Epithelial cell of prostate (primary cell): ENCODE measurements at regions not wholly inside any gene's neighbourhood (a gene's known extent, or its start where the extent isn't known, plus 50 kb on each side); places are given as distances from the start of the nearest gene placed in this dataset.
"Not testable (repeated sequence)": the region's sequence is repeated elsewhere in the genome, so short reads cannot be mapped to it uniquely, and the experiment has no call there.

ENCODE experiments used
- DNase-seq: peaks from one replicate; pipeline ENCODE4 v3.0.0-alpha.2; 2011; ENCODE audit warnings: low read depth, low spot score
- H3K27ac ChIP-seq: fragments of 450-650 bp; 2 replicates; pipeline ENCODE4 v1.5.1; 2017; ENCODE audit warnings: mild to moderate bottlenecking

GRCh38 chr11:134981835-134982234 is 569.8 kb upstream of the B3GAT1 start:
- H3K27ac ChIP-seq: no peak overlapping the region
- no peak for DNase-seq

GRCh38 chr11:134980819-134981710 is 569.0 kb upstream of the B3GAT1 start:
- DNase-seq: no peak
- H3K27ac ChIP-seq: no peak overlapping the region

GRCh38 chr11:134979089-134979457 is 567.0 kb upstream of the B3GAT1 start:
- DNase-seq, H3K27ac ChIP-seq: not testable (repeated sequence)

GRCh38 chr11:134978388-134979088 is 566.5 kb upstream of the B3GAT1 start:
- no peak overlapping the region for H3K27ac ChIP-seq
- DNase-seq: no peak

GRCh38 chr11:134976551-134976950 is 564.5 kb upstream of the B3GAT1 start:
- no peak overlapping the region for H3K27ac ChIP-seq
- DNase-seq: no peak

- H3K27ac ChIP-seq: no peak overlapping the region
- no peak for DNase-seq
Observed at GRCh38 chr11:134975866-134976376, 563.9 kb upstream of the B3GAT1 start.

- DNase-seq: no peak
- no peak overlapping the region for H3K27ac ChIP-seq
Observed at GRCh38 chr11:134973801-134974200, 561.8 kb upstream of the B3GAT1 start.

GRCh38 chr11:134971381-134971780 is 559.3 kb upstream of the B3GAT1 start:
- no peak for DNase-seq
- no peak overlapping the region for H3K27ac ChIP-seq

GRCh38 chr11:134967746-134968145 is 555.7 kb upstream of the B3GAT1 start:
- H3K27ac ChIP-seq: no peak overlapping the region
- no peak for DNase-seq

- DNase-seq: not testable (repeated sequence)
Observed at GRCh38 chr11:134961386-134961785, 549.3 kb upstream of the B3GAT1 start.

GRCh38 chr11:134958870-134959269 is 546.8 kb upstream of the B3GAT1 start:
- DNase-seq: no peak
- H3K27ac ChIP-seq: no peak overlapping the region

More at GRCh38 chr11:134961386-134961785, 549.3 kb upstream of the B3GAT1 start:
- not testable (repeated sequence) for H3K27ac ChIP-seq

GRCh38 chr11:134958336-134958640 is 546.2 kb upstream of the B3GAT1 start:
- H3K27ac ChIP-seq: no peak overlapping the region
- no peak for DNase-seq

GRCh38 chr11:134957540-134958335 is 545.7 kb upstream of the B3GAT1 start:
- no peak overlapping the region for H3K27ac ChIP-seq
- no peak for DNase-seq

GRCh38 chr11:134956450-134957210 is 544.6 kb upstream of the B3GAT1 start:
- DNase-seq: no peak
- H3K27ac ChIP-seq: no peak overlapping the region

- DNase-seq, H3K27ac ChIP-seq: not testable (repeated sequence)
Observed at GRCh38 chr11:134955970-134956369, 543.9 kb upstream of the B3GAT1 start.

- DNase-seq: no peak
- no peak overlapping the region for H3K27ac ChIP-seq
Observed at GRCh38 chr11:134955281-134955680, 543.2 kb upstream of the B3GAT1 start.

GRCh38 chr11:134954456-134954855 is 542.4 kb upstream of the B3GAT1 start:
- H3K27ac ChIP-seq, DNase-seq: not testable (repeated sequence)

GRCh38 chr11:134953417-134953970 is 541.5 kb upstream of the B3GAT1 start:
- not testable (repeated sequence) for DNase-seq, H3K27ac ChIP-seq

- no peak for DNase-seq
- no peak overlapping the region for H3K27ac ChIP-seq
Observed at GRCh38 chr11:134951305-134951700, 539.3 kb upstream of the B3GAT1 start.
